ENCODE measurements at regions not wholly inside any gene's neighbourhood (a gene's known extent, or its start where the extent isn't known, plus 50 kb on each side); places are given as distances from the start of the nearest gene placed in this dataset.
"Not testable (repeated sequence)": the region's sequence is repeated elsewhere in the genome, so short reads cannot be mapped to it uniquely, and the experiment has no call there.

- H3K36me3 ChIP-seq (ENCODE audit: control insufficient read depth in 1 of 2, insufficient read depth in 2 of 2, low read length in 2 of 2); H3K4me1 ChIP-seq (ENCODE audit: control insufficient read depth in 1 of 2, insufficient read depth in 2 of 2, low read length in 2 of 2); H3K27me3 ChIP-seq (ENCODE audit: control insufficient read depth in 1 of 2, insufficient read depth in 2 of 2, low read length in 2 of 2); H3K9me3 ChIP-seq (ENCODE audit: control insufficient read depth in 1 of 2, low read length in 2 of 2); H3K4me3 ChIP-seq (ENCODE audit: low read depth in 1 of 2, low read length in 2 of 2); H3K9ac ChIP-seq (ENCODE audit: low read depth in 1 of 2, low read length in 2 of 2); H3K27ac ChIP-seq (ENCODE audit: low read depth, low read length): not testable (repeated sequence)
Observed at GRCh38 chr2:62630206-62630605, 75.3 kb upstream of the EHBP1 start.

- H3K27ac ChIP-seq (ENCODE audit: low read depth, low read length); H3K36me3 ChIP-seq (ENCODE audit: control insufficient read depth in 1 of 2, insufficient read depth in 2 of 2, low read length in 2 of 2); H3K9ac ChIP-seq (ENCODE audit: low read depth in 1 of 2, low read length in 2 of 2); H3K4me3 ChIP-seq (ENCODE audit: low read depth in 1 of 2, low read length in 2 of 2); H3K4me1 ChIP-seq (ENCODE audit: control insufficient read depth in 1 of 2, insufficient read depth in 2 of 2, low read length in 2 of 2); H3K27me3 ChIP-seq (ENCODE audit: control insufficient read depth in 1 of 2, insufficient read depth in 2 of 2, low read length in 2 of 2); H3K9me3 ChIP-seq (ENCODE audit: control insufficient read depth in 1 of 2, low read length in 2 of 2): not testable (repeated sequence)
Observed at GRCh38 chr2:62629310-62629709, 76.2 kb upstream of the EHBP1 start.

- H3K27me3 ChIP-seq (ENCODE audit: control insufficient read depth in 1 of 2, insufficient read depth in 2 of 2, low read length in 2 of 2), result no peaks in the 10 kb centered on the region
- no peaks in the 10 kb centered on the region for H3K9me3 ChIP-seq (ENCODE audit: control insufficient read depth in 1 of 2, low read length in 2 of 2)
- no peak overlapping the region for H3K4me3 ChIP-seq (ENCODE audit: low read depth in 1 of 2, low read length in 2 of 2)
- H3K4me1 ChIP-seq (ENCODE audit: control insufficient read depth in 1 of 2, insufficient read depth in 2 of 2, low read length in 2 of 2), result no peaks in the 10 kb centered on the region
- no peaks in the 10 kb centered on the region for H3K36me3 ChIP-seq (ENCODE audit: control insufficient read depth in 1 of 2, insufficient read depth in 2 of 2, low read length in 2 of 2)
- H3K9ac ChIP-seq (ENCODE audit: low read depth in 1 of 2, low read length in 2 of 2), result no peak overlapping the region
- no peak overlapping the region for H3K27ac ChIP-seq (ENCODE audit: low read depth, low read length)
Observed at GRCh38 chr2:62627667-62628066, 77.8 kb upstream of the EHBP1 start.

- no peaks in the 10 kb centered on the region for H3K9me3 ChIP-seq (ENCODE audit: control insufficient read depth in 1 of 2, low read length in 2 of 2)
- no peaks in the 10 kb centered on the region for H3K36me3 ChIP-seq (ENCODE audit: control insufficient read depth in 1 of 2, insufficient read depth in 2 of 2, low read length in 2 of 2)
- H3K27ac ChIP-seq (ENCODE audit: low read depth, low read length), result no peak overlapping the region
- no peak overlapping the region for H3K4me3 ChIP-seq (ENCODE audit: low read depth in 1 of 2, low read length in 2 of 2)
- H3K27me3 ChIP-seq (ENCODE audit: control insufficient read depth in 1 of 2, insufficient read depth in 2 of 2, low read length in 2 of 2), result no peaks in the 10 kb centered on the region
- H3K9ac ChIP-seq (ENCODE audit: low read depth in 1 of 2, low read length in 2 of 2), result no peak overlapping the region
- H3K4me1 ChIP-seq (ENCODE audit: control insufficient read depth in 1 of 2, insufficient read depth in 2 of 2, low read length in 2 of 2), result no peaks in the 10 kb centered on the region
Observed at GRCh38 chr2:62624855-62625254, 80.7 kb upstream of the EHBP1 start.

GRCh38 chr2:62616486-62616885, 89.0 kb upstream of the EHBP1 start:
- not testable (repeated sequence) for H3K27ac ChIP-seq (ENCODE audit: low read depth, low read length); H3K9me3 ChIP-seq (ENCODE audit: control insufficient read depth in 1 of 2, low read length in 2 of 2); H3K4me3 ChIP-seq (ENCODE audit: low read depth in 1 of 2, low read length in 2 of 2); H3K4me1 ChIP-seq (ENCODE audit: control insufficient read depth in 1 of 2, insufficient read depth in 2 of 2, low read length in 2 of 2); H3K36me3 ChIP-seq (ENCODE audit: control insufficient read depth in 1 of 2, insufficient read depth in 2 of 2, low read length in 2 of 2); H3K9ac ChIP-seq (ENCODE audit: low read depth in 1 of 2, low read length in 2 of 2); H3K27me3 ChIP-seq (ENCODE audit: control insufficient read depth in 1 of 2, insufficient read depth in 2 of 2, low read length in 2 of 2)

GRCh38 chr2:62611854-62612253, 93.7 kb upstream of the EHBP1 start:
- Histone ChIP-seq H3K27me3 (ENCODE audit: control insufficient read depth in 1 of 2, insufficient read depth in 2 of 2, low read length in 2 of 2) (no peaks in the 10 kb centered on the region), H3K27ac (ENCODE audit: low read depth, low read length) (no peak overlapping the region), H3K36me3 (ENCODE audit: control insufficient read depth in 1 of 2, insufficient read depth in 2 of 2, low read length in 2 of 2) (no peaks in the 10 kb centered on the region), H3K9ac (ENCODE audit: low read depth in 1 of 2, low read length in 2 of 2) (no peak overlapping the region), H3K9me3 (ENCODE audit: control insufficient read depth in 1 of 2, low read length in 2 of 2) (no peaks in the 10 kb centered on the region), H3K4me1 (ENCODE audit: control insufficient read depth in 1 of 2, insufficient read depth in 2 of 2, low read length in 2 of 2) (no peaks in the 10 kb centered on the region), H3K4me3 (ENCODE audit: low read depth in 1 of 2, low read length in 2 of 2) (no peak overlapping the region)

GRCh38 chr2:62605471-62605870, 99.5 kb upstream of the TMEM17 start:
- not testable (repeated sequence) for H3K9me3 ChIP-seq (ENCODE audit: control insufficient read depth in 1 of 2, low read length in 2 of 2); H3K9ac ChIP-seq (ENCODE audit: low read depth in 1 of 2, low read length in 2 of 2); H3K27ac ChIP-seq (ENCODE audit: low read depth, low read length); H3K27me3 ChIP-seq (ENCODE audit: control insufficient read depth in 1 of 2, insufficient read depth in 2 of 2, low read length in 2 of 2); H3K4me3 ChIP-seq (ENCODE audit: low read depth in 1 of 2, low read length in 2 of 2); H3K36me3 ChIP-seq (ENCODE audit: control insufficient read depth in 1 of 2, insufficient read depth in 2 of 2, low read length in 2 of 2); H3K4me1 ChIP-seq (ENCODE audit: control insufficient read depth in 1 of 2, insufficient read depth in 2 of 2, low read length in 2 of 2)

- Histone ChIP-seq H3K27me3 (ENCODE audit: control insufficient read depth in 1 of 2, insufficient read depth in 2 of 2, low read length in 2 of 2) (no peaks in the 10 kb centered on the region), H3K4me1 (ENCODE audit: control insufficient read depth in 1 of 2, insufficient read depth in 2 of 2, low read length in 2 of 2) (no peaks in the 10 kb centered on the region), H3K9me3 (ENCODE audit: control insufficient read depth in 1 of 2, low read length in 2 of 2) (peaks cover 0 to 2% of the 10 kb centered on the region in 2 donors), H3K27ac (ENCODE audit: low read depth, low read length) (no peak overlapping the region), H3K9ac (ENCODE audit: low read depth in 1 of 2, low read length in 2 of 2) (no peak overlapping the region), H3K36me3 (ENCODE audit: control insufficient read depth in 1 of 2, insufficient read depth in 2 of 2, low read length in 2 of 2) (no peaks in the 10 kb centered on the region), H3K4me3 (ENCODE audit: low read depth in 1 of 2, low read length in 2 of 2) (no peak overlapping the region)
Observed at GRCh38 chr2:62604336-62604735, 98.3 kb upstream of the TMEM17 start.

GRCh38 chr2:62603154-62603712, 97.2 kb upstream of the TMEM17 start:
- no peak overlapping the region for H3K9ac ChIP-seq (ENCODE audit: low read depth in 1 of 2, low read length in 2 of 2)
- H3K4me1 ChIP-seq (ENCODE audit: control insufficient read depth in 1 of 2, insufficient read depth in 2 of 2, low read length in 2 of 2), result no peaks in the 10 kb centered on the region
- H3K27ac ChIP-seq (ENCODE audit: low read depth, low read length), result no peak overlapping the region

GRCh38 chr2:62599674-62600410, 93.8 kb upstream of the TMEM17 start:
- H3K9ac ChIP-seq (ENCODE audit: low read depth in 1 of 2, low read length in 2 of 2); H3K4me3 ChIP-seq (ENCODE audit: low read depth in 1 of 2, low read length in 2 of 2); H3K27me3 ChIP-seq (ENCODE audit: control insufficient read depth in 1 of 2, insufficient read depth in 2 of 2, low read length in 2 of 2); H3K36me3 ChIP-seq (ENCODE audit: control insufficient read depth in 1 of 2, insufficient read depth in 2 of 2, low read length in 2 of 2); H3K9me3 ChIP-seq (ENCODE audit: control insufficient read depth in 1 of 2, low read length in 2 of 2); H3K27ac ChIP-seq (ENCODE audit: low read depth, low read length); H3K4me1 ChIP-seq (ENCODE audit: control insufficient read depth in 1 of 2, insufficient read depth in 2 of 2, low read length in 2 of 2): not testable (repeated sequence)

More at GRCh38 chr2:62603154-62603712, 97.2 kb upstream of the TMEM17 start:
- Histone ChIP-seq H3K36me3 (ENCODE audit: control insufficient read depth in 1 of 2, insufficient read depth in 2 of 2, low read length in 2 of 2) (no peaks in the 10 kb centered on the region), H3K4me3 (ENCODE audit: low read depth in 1 of 2, low read length in 2 of 2) (no peak overlapping the region), H3K27me3 (ENCODE audit: control insufficient read depth in 1 of 2, insufficient read depth in 2 of 2, low read length in 2 of 2) (no peaks in the 10 kb centered on the region), H3K9me3 (ENCODE audit: control insufficient read depth in 1 of 2, low read length in 2 of 2) (peaks cover 0 to 2% of the 10 kb centered on the region in 2 donors)
